Esophagus muscularis mucosa (tissue), 4 donors: ENCODE measurements at regions not wholly inside any gene's neighbourhood (a gene's known extent, or its start where the extent isn't known, plus 50 kb on each side); places are given as distances from the start of the nearest gene placed in this dataset.
A peak's percentile ranks its signal among the peaks of the same experiment; 100 is the strongest.

ENCODE experiments used
- DNase-seq: peaks from one replicate; pipeline ENCODE4 v3.0.0-alpha.2; 2017; ENCODE audit errors: extremely low spot score
- H3K27ac ChIP-seq, 4 donors: fragments of 200-600 bp; sonication (generic); replicated peaks in 1 of 4; 1 replicate in 3 of 4; 2 replicates in 1 of 4; pipeline ENCODE4 v1.5.1; 2016 to 2019; ENCODE audit warnings: mild to moderate bottlenecking in 1 of 4
- H3K27me3 ChIP-seq, 4 donors: fragments of 200-600 bp; sonication (generic); one replicate each; pipeline versions ENCODE4 v1.5.1 to v1.6.0; 2016 to 2019
- H3K36me3 ChIP-seq, 4 donors: fragments of 200-600 bp; sonication (generic); one replicate each; pipeline ENCODE4 v1.5.1; 2016 to 2019
- H3K4me1 ChIP-seq, 4 donors: fragments of 200-600 bp; sonication (generic); one replicate each; pipeline ENCODE4 v1.5.1; 2016 to 2019
- H3K4me3 ChIP-seq, 4 donors: fragments of 200-600 bp; sonication (generic); 1 replicate in 2 of 4; 2 replicates in 2 of 4; pipeline ENCODE4 v1.5.1; 2016 to 2019; ENCODE audit warnings: mild to moderate bottlenecking in 4 of 4, moderate library complexity in 1 of 4
- H3K9me3 ChIP-seq, 4 donors: fragments of 200-600 bp; sonication (generic); 1 replicate in 3 of 4; 2 replicates in 1 of 4; pipeline ENCODE4 v1.5.1; 2016 to 2019
- CTCF ChIP-seq, 3 experiments: fragments of 200-600 bp in 2 of 3; fragments of 450-650 bp in 1 of 3; sonication (generic) in 2 of 3; IDR thresholded peaks; one replicate each; pipeline ENCODE4 v1.5.1; 2017 to 2019; ENCODE audit warnings: antibody characterized with exemption in 3 of 3, mild to moderate bottlenecking in 2 of 3, moderate library complexity in 1 of 3
- EP300 ChIP-seq: sonication (generic); formaldehyde crosslinking; IDR thresholded peaks from one replicate; pipeline ENCODE4 v1.6.1; 2017; ENCODE audit warnings: antibody characterized with exemption
- POLR2A ChIP-seq: fragments of 450-650 bp; IDR thresholded peaks from one replicate; pipeline ENCODE4 v1.6.1; 2017; ENCODE audit warnings: antibody characterized with exemption, moderate library complexity, mild to moderate bottlenecking, low read depth
- POLR2AphosphoS5 ChIP-seq, 2 donors: sonication (generic); formaldehyde crosslinking; IDR thresholded peaks; one replicate each; pipeline ENCODE4 v1.6.1; 2017; ENCODE audit warnings: antibody characterized with exemption in 2 of 2
- WGBS: methylation state at CpG from one replicate; pipeline ENCODE4 v1.1.5; 2018; 5-methylcytosine and 5-hydroxymethylcytosine counted together
- intact Hi-C: fragments of 100-400 bp; cut with DNase I; formaldehyde crosslinking; loops from one replicate; pipeline ENCODE4 v1.15.1; 2023

GRCh38 chr2:205898744-205899143, 187.2 kb downstream of the INO80D start:
- Histone ChIP-seq H3K27ac (no peak overlapping the region), H3K4me3 (no peak overlapping the region), H3K4me1 (peaks cover 0 to 12% (median 0%) of the 10 kb centered on the region in 4 donors), H3K36me3 (no peaks in the 10 kb centered on the region), H3K27me3 (no peaks in the 10 kb centered on the region), H3K9me3 (no peaks in the 10 kb centered on the region)
- no peak for TF ChIP-seq POLR2AphosphoS5 (IDR thresholded peaks at IDR 0.05)
- TF ChIP-seq CTCF (IDR thresholded peaks at IDR 0.05): no peak
- TF ChIP-seq POLR2A: no peak
- no peak for TF ChIP-seq EP300
- intact Hi-C loops: no loop called here
- 93% methylated on average over 1 of the region's 1 CpG for WGBS
- DNase-seq: no peak

GRCh38 chr2:205895981-205896655, 189.9 kb downstream of the INO80D start:
- Histone ChIP-seq H3K36me3 (no peaks in the 10 kb centered on the region), H3K9me3 (no peaks in the 10 kb centered on the region), H3K27me3 (no peaks in the 10 kb centered on the region), H3K4me3 (no peak overlapping the region), H3K4me1 (peaks cover 0 to 26% (median 15%) of the 10 kb centered on the region in 4 donors), H3K27ac (peak overlapping the region in 1 of 4 donors; percentile 5)
- no peak for TF ChIP-seq POLR2AphosphoS5 (IDR thresholded peaks at IDR 0.05)
- DNase-seq: no peak
- intact Hi-C loops: no loop called here
- WGBS: 52% methylated on average over 9 of the region's 9 CpGs

- no peak for TF ChIP-seq POLR2A
- no peak for TF ChIP-seq POLR2AphosphoS5 (IDR thresholded peaks at IDR 0.05)
- no peak for TF ChIP-seq CTCF (IDR thresholded peaks at IDR 0.05)
- no peak for TF ChIP-seq EP300
- peak overlapping the region in 1 of 4 donors; percentile 20 for H3K4me3 ChIP-seq
- WGBS: 77% methylated on average over 16 of the region's 17 CpGs
- intact Hi-C loops: no loop called here
- no peaks in the 10 kb centered on the region for H3K27me3 ChIP-seq
- no peak for DNase-seq
- H3K27ac ChIP-seq: peak overlapping the region in 3 of 4 donors; percentile 52 to 63 (median 59)
- peaks cover 0 to 31% (median 19%) of the 10 kb centered on the region in 4 donors for H3K4me1 ChIP-seq
- no peaks in the 10 kb centered on the region for H3K36me3 ChIP-seq
- no peaks in the 10 kb centered on the region for H3K9me3 ChIP-seq
Measured at GRCh38 chr2:205892665-205893259, 193.2 kb downstream of the INO80D start.

- 27% methylated on average over 10 of the region's 10 CpGs for WGBS
- no peak for DNase-seq
- intact Hi-C loops: no loop called here
- Histone ChIP-seq H3K4me1 (peaks cover 0 to 31% (median 19%) of the 10 kb centered on the region in 4 donors), H3K27ac (peak overlapping the region in 3 of 4 donors; percentile 52 to 63 (median 59)), H3K27me3 (no peaks in the 10 kb centered on the region), H3K4me3 (peak overlapping the region in 1 of 4 donors; percentile 20), H3K9me3 (no peaks in the 10 kb centered on the region), H3K36me3 (no peaks in the 10 kb centered on the region)
- no peak for TF ChIP-seq POLR2A
- peak; percentile 6 to 11 for TF ChIP-seq POLR2AphosphoS5 (IDR thresholded peaks at IDR 0.05)
- TF ChIP-seq EP300: no peak
- TF ChIP-seq CTCF (IDR thresholded peaks at IDR 0.05): no peak
Measured at GRCh38 chr2:205892251-205892655, 193.7 kb downstream of the INO80D start.

GRCh38 chr2:205889114-205889513, 196.9 kb downstream of the INO80D start:
- no peaks in the 10 kb centered on the region for H3K27me3 ChIP-seq
- WGBS: 57% methylated on average over 3 of the region's 3 CpGs
- no peak overlapping the region for H3K4me3 ChIP-seq
- no peaks in the 10 kb centered on the region for H3K36me3 ChIP-seq
- intact Hi-C loops: loop anchor here (5.0 kb wide), 1 partner anchor 202 kb away; no protein-coding TSS in a partner anchor
- TF ChIP-seq POLR2AphosphoS5 (IDR thresholded peaks at IDR 0.05) (no peak), EP300 (no peak), CTCF (IDR thresholded peaks at IDR 0.05) (no peak), POLR2A (no peak)
- no peaks in the 10 kb centered on the region for H3K9me3 ChIP-seq
- DNase-seq: no peak
- H3K27ac ChIP-seq: peak overlapping the region in 1 of 4 donors; percentile 11
- peaks cover 0 to 49% (median 25%) of the 10 kb centered on the region in 4 donors for H3K4me1 ChIP-seq
